ENCODE measurements at regions not wholly inside any gene's neighbourhood (a gene's known extent, or its start where the extent isn't known, plus 50 kb on each side); places are given as distances from the start of the nearest gene placed in this dataset.

- no TSS peak for BruUV-seq (replicated peaks)
- Histone ChIP-seq H3K27ac (ENCODE audit: extremely low read depth, low read depth, low read length) (no peak overlapping the region), H3K4me3 (no peak overlapping the region), H2AFZ (ENCODE audit: low read depth, low read length) (no peak overlapping the region), H3K79me2 (ENCODE audit: control insufficient read depth, insufficient read depth, low read length) (no peaks in the 10 kb centered on the region), H3K4me2 (ENCODE audit: insufficient read depth, low read length) (no peak overlapping the region), H3K9me3 (replicated peaks; ENCODE audit: control insufficient read depth, insufficient read depth, low read depth, low read length) (no peaks in the 10 kb centered on the region), H3K9me1 (ENCODE audit: control insufficient read depth, insufficient read depth, low read length) (no peaks in the 10 kb centered on the region), H3K4me1 (replicated peaks in 1 of 2; ENCODE audit: control insufficient read depth in 2 of 2, insufficient read depth in 2 of 2, low read length in 2 of 2) (no peaks in the 10 kb centered on the region), H3K9ac (ENCODE audit: insufficient read depth in 1 of 2, low read depth in 2 of 2, low read length in 2 of 2) (no peak overlapping the region), H3K36me3 (ENCODE audit: control insufficient read depth, insufficient read depth, low read length) (no peaks in the 10 kb centered on the region), H4K20me1 (replicated peaks; ENCODE audit: control insufficient read depth, insufficient read depth, low read length) (no peaks in the 10 kb centered on the region), H3K27me3 (ENCODE audit: control insufficient read depth in 2 of 2, insufficient read depth in 2 of 2, low read length in 2 of 2) (peaks cover 16 to 20% of the 10 kb centered on the region in 2 experiments; a peak in 4 of 5 replicates)
- DNase-seq (ENCODE audit: extremely low read depth in 1 of 4, low spot score in 3 of 4): no peak
- intact Hi-C loops (cut with micrococcal nuclease) (loop anchor here (10.0 kb wide), 1 partner anchor 255 kb away; no protein-coding TSS in a partner anchor), in situ Hi-C loops (cut with MboI) (no loop called here)
- no peak for FAIRE-seq
- ATAC-seq: no peak
- 4% methylated on average over 1 of the region's 1 CpG for WGBS (ENCODE audit: insufficient coverage, low coverage, missing lambda C conversion rate)
- ChIA-PET CTCF (ENCODE audit: low intra/inter-chr PET ratio) (no interaction called here), POLR2A (interaction anchor here (0.6 to 0.7 kb wide), 2 partner anchors 189 to 1384 kb away, joined by 3 read pairs; no protein-coding TSS in a partner anchor)
- TF ChIP-seq ZNF77 (CRISPR knock-in tag; IDR thresholded peaks at IDR 0.05) (no peak), POLR2AphosphoS5 (IDR thresholded peaks at IDR 0.05; ENCODE audit: control insufficient read depth, insufficient read depth, low read depth, low read length) (no peak), SMARCE1 (IDR thresholded peaks at IDR 0.05) (no peak), CHD4 (IDR thresholded peaks at IDR 0.05; ENCODE audit: insufficient read depth, insufficient replicate concordance, low read depth, low read length, poor library complexity, severe bottlenecking) (no peak), ETV6 (IDR thresholded peaks at IDR 0.05; ENCODE audit: borderline replicate concordance in 1 of 2, low read depth in 2 of 2, low read length in 1 of 2) (no peak), ETV6 (CRISPR knock-in tag; IDR thresholded peaks at IDR 0.05; ENCODE audit: borderline replicate concordance) (no peak), THRB (CRISPR knock-in tag; conservative IDR thresholded peaks at IDR 0.05) (no peak)
These were observed 128.7 kb downstream of the MAB21L3 start for GRCh38 chr1:116239916-116240315.

All from K562 (cell line).